HG03066 (cell line): ENCODE measurements at regions not wholly inside any gene's neighbourhood (a gene's known extent, or its start where the extent isn't known, plus 50 kb on each side); places are given as distances from the start of the nearest gene placed in this dataset.

Experiments
- ATAC-seq: cut with Tn5 transposase; IDR thresholded peaks from one replicate; pipeline ENCODE4 v1.9.1; 2021; ENCODE audit warnings: low read depth; ENCODE audit not compliant: unreplicated experiment

DNA sequence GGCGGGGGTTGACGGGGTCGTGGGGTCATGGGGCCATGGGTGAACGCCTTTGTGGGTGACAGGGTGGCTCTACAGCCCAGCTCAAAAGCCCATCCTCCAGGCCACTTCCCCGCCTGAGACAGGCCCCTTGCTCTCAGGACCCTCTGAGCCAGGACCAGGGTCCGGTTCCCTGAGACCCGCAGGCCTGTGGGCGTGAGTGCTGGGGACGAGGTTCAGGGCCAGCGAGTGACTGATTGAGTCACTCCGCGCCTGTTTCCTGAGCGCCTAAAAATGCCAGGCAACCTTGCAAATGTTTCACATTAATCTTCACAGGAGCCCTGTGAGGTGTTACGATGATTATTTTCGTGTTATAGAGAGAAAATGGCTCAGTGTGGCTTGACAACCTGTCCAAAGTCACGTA lies 97.8 kb downstream of the ZNF674 start:
- no peak for ATAC-seq

DNA sequence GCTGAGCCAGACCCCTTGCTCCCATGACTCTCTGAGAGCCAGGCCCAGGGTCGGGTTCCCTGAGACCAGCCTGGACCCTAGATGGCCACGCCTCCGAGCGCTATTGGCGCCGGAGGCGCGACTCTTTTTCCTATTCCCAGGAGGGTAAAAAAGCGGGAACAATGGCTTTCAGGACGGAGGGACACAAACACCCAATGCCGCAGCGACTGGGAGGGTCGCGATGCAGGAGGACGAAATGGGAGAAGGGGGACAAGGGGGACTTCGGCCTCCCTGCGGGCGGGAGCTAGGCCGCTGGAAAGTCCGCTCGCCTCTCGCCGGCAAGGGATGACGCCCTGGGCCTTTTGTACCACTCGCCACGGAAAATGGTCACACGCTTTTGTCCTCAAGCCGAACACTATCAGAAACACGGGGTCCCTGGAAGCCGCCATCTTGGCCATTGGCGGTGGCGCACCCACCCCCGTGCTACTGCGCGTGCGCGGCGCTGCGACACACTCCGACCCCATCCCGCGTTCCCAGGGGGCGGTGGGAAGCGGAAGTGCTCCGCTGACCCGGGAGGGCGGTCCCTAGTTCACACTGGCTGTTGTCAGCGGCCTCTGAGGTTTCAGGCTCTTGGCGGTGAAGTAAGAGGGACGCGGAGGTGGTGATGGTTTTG lies 98.4 kb downstream of the ZNF674 start:
- ATAC-seq: peak; percentile 98

DNA sequence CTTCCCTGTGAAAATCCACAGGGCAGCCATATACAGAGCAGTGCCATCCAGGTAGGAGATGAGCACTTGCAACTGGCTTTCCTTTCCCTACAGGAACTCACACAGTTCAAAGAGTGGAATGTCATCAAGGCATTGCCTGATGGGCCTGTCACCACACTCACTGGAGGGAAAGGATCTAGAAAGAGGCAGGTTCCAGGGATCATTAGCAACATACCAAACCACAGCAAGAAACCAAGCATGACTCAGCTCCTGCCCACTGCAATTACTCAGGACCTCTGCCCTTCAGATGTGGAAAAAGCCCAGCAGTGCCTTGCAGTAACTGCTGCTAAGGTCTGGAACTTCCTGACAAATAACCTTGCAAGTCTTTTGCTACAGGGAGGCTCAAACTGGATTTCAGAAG lies 101.2 kb downstream of the ZNF674 start:
- no peak for ATAC-seq

DNA sequence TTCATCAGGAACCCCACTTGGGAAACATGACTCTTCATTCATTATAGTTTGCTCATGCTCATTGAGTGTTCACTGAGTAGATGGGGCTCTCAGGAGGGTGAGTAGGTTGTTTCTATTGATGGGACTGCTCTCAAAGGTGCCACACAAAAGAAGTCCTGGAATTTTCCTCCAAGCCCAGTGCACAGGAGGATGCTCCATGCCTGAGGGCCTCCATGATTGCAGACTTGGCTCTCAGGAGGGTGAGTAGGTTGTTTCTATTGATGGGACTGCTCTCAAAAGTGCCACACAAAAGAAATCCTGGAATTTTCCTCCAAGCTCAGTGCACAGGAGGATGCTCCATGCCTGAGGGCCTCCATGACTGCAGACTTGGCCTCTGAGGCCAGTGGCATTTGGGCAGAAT lies 108.5 kb downstream of the ZNF674 start:
- no peak for ATAC-seq

DNA sequence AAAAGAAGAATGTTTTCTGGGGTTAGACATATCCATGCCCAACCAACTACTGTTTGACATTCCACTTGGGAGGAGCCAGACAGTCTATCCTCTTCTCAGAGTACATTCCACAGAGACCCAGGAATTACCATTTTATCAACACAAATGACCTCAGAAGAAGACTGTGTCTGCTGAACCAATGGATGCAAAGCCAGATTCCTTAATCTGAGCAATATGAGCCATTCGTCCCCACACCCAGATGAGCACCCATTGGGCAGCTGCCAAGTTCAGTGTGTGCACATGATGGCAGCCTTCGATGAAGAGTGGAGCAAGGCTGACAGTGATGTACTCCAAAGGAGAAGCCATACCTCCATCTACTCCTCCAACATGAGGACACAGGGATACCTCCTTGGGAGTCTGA lies 111.3 kb downstream of the ZNF674 start:
- no peak for ATAC-seq

DNA sequence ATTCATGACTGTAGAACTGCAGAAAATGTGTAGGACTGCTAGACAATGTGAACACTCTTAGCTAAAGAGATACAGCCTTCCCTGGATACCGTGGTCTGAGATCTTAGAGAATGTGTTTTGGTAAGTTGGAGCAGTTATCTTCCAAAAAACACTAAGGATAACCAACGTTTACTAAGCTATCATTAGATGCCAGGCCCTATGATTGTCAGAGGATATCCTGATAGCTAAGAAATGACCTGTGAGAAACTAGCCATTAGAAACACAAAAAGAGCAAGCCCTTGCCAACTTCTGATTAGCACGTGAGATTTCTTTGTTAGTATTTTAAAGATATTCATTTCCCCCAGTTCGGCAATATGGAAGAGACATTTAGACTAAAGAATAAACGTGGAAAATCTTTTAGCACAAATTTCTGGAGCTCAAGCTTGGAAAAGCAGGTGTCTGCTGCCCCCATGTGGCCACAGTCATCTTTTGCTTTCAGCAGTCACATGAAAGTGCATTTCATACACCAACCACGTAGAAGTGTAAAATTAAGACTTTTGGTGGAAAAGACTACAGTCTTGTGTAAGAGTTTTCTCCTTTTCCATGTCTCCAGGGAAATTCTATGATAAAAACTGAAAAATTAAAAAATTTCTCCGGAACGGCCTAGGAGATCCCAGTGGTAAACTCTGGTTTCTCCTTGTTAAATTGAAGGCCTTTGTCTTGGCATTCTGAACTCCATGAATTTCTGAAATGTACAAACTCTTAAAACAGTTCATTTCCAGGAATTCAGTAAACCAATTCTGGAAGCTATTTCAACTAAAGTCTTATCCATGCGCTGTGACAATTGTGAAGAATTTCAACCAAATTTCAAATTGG lies 136.4 kb downstream of the ZNF674 start:
- no peak for ATAC-seq

DNA sequence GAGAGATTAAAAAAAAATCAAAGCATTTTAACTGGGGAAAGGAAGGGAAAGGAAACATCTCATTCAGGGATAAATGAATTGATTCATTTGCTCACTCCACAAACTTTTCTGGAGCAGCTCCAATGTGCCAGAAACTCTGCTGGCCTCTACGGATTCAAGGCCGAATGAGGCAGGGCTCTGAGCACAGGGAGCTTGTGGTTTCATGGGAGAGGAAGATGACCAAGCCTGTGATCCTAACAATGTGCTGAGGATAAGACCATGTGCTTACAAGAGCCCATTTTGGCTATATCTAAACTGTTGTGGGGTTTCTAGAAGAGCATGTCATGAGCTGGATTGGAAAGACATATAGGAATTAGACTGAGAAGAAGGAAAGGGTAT lies 137.5 kb downstream of the ZNF674 start:
- ATAC-seq: no peak

DNA sequence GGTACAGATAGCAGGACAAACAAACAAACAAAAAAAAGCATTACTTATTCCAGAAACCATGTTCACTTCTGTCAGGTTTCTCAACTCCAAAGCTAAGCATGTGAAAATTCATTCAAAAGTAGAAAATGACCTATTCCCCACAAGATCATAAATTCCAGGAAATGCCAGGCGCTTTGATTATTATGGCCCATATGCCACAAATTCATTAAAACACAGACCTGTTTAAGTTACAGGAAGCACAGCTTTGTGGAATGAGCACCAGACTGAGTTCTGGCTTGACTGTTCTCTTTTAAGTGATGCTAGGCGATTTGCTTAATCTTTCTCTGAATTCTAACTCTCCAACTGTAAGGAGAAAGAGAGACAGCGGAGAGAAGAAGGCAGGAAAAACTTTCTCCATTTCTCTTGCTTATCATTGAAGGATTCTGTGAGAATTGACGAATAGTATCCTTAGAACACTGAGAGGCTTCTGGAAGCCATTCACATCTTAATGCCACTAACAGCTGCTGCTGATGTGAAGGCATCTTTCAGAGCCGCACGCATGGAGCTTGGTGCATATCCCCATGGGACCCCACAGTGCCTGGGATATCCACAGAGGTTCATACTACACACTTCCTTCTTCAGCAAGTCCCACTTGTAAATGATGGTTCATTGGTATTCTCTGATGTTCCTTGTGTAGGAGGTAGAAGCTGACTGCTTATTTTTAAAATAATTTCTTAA lies 138.0 kb downstream of the ZNF674 start:
- ATAC-seq: no peak

DNA sequence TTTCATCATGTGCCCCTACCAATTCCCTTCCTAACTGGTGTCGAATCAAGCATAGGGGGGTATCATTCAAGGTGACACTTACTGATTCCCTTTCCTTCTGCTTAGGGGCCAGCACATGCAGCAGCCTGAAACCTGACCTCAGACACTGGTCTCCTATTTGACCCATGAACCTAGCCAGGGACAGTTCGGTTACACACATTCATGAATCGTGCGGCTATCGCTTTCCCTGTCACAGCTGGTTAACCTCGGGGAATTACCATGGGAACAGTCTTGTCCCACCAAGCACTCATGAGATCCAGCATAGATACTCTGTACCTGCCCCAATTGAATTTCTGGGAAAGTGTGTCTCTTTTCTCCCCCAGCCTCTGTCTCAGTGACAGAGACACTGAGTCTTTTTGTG lies 140.4 kb downstream of the ZNF674 start:
- ATAC-seq: no peak

DNA sequence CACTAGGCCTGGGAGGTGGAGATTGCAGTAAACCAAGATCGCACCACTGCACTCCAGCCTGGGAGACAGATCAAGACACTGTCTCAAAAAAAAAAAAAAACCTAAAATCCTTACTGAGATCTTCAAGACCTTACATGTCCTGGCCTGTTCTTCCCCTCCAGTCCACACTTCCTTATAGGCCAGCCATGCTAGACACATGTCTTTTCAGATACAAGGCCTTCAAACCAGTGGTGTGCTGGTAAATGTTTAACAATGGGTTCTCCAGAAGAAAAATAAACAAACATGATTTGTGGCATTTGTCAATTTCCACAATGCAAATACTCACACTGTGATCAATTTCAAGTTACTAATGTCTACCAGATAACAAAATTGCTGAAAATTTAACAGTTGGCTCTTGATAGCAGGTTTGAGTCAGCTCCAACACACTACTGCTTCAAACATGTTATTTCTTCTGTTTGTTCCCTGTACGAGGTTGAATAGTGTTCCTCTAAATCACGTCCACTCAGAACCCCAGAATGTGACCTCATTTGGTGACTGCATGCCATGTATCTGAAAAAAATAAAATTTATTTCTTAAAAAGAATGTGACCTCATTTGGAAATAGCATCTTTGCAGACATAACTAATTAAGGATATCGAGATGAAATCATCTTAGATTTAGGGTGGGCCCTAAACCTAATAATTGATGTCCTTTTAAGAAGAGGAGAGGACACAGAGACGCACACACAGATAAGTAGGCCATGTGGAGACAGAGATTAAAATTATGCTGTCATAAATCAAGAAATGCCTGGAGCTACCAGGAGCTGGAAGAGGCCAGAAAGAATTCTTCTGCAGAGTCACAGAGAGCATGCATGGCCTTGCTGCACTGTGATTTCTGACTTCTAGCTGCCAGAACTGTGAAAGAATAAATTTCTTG lies 144.4 kb downstream of the ZNF674 start:
- ATAC-seq: no peak

DNA sequence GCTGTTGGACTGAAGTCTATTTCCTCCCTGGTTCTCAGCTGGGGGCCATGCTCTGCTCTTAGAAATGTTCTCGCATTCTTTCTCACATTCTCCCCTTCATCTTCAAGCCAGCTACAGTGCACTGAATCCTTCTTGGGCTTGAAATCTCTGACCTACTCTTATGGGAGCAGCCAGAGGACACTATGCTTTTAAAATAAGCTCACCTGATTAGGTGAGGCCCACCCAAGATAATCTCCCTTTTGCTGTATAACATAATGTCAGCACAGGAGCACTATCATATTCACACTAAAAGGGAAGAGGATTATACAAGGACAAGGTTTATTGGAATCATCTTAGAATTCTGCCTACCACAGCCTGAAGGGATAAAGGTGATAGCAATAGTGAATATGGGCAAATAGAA lies 146.3 kb downstream of the ZNF674 start:
- no peak for ATAC-seq

DNA sequence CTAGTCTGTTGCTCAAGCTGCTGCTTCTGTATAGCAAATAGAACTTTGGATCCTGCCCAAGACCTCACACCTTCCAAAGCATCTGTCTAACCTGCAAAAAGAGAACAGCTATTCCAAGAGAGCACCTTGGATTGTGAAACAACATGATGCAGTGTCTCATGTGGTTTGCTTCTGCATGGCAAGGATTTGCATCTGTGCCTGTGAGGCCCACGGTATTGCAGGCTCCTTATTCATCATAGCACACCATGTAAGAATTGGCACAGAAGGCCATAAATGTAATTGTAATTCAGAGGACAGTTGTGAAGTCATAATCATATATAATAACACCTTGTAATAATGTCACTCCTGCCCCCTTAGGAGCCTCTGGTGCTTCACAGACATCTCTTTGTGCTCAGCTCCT lies 147.1 kb downstream of the ZNF674 start:
- no peak for ATAC-seq

DNA sequence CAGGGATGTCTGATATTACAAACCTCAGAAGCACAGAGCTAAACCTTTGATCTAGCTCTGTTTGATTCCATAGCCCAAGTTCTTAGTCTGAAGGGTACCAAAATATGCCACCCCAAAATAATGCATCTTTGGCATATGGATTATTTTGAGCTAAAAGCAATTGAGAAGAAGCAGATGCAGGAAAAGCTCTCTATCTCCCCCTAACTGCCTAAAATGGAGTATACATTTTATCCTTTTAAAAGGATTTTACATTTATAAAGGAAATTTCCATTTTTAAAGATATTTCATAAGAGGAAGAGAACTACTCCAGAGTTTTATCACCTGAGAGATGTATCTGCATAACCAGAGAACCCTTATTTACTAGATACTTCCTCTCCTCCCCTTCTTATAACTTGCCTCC lies 158.7 kb downstream of the ZNF674 start:
- ATAC-seq: no peak

DNA sequence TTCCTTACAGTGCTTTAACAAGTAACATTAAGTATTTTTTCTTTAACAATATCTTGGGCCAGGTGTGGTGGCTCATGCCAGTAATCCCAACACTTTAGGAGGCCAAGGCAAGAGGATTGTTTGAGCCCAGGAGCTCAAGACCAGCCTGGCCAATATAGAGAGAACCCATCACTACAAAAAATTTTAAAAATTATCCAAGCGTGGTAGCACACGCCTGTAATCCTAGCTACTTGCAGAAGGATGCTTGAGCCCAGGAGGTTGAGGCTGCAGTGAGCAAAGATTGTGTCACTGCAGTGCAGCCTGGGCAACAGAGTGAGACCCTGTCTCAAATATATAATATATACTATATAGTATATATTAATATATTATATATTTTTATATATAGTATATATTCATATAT lies 162.2 kb downstream of the ZNF674 start:
- ATAC-seq: no peak

DNA sequence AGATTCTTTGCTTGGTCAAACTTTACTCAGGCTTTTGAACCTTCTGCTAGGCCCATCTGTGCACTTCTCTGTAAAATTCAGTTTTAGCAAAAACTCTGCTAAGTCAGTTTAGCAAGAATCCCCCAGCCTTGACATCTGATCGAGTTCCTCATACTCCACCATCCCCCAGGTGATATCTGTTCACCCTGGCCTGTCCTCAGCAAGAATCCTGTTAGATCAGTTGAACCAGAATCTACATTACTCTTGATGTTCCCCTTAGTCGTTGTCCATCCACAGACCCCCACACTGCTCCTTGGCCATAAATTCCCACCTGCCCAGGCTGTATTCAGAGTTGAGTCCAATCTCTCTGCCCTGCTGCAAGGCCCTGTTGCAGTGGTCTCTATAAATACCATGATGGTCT lies 162.6 kb downstream of the ZNF674 start:
- ATAC-seq: no peak

DNA sequence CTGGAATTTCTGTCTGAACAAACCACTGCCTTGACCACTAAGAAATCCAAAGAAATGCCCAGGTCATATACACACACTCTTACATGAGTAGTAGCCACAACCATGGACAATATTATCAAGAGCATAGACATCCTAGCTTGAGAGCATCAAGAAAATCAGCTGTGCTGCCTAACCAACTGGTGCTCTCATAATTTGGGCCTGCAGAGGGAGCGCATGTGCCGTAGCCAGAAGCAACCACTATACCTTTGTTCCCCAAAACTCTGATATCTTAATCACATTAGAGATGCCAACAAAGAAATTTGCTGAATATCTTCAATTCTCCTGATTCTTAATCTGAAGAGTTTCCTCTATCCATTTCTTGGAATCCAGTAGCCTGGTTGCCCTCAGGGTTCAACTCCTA lies 163.6 kb downstream of the ZNF674 start:
- no peak for ATAC-seq

DNA sequence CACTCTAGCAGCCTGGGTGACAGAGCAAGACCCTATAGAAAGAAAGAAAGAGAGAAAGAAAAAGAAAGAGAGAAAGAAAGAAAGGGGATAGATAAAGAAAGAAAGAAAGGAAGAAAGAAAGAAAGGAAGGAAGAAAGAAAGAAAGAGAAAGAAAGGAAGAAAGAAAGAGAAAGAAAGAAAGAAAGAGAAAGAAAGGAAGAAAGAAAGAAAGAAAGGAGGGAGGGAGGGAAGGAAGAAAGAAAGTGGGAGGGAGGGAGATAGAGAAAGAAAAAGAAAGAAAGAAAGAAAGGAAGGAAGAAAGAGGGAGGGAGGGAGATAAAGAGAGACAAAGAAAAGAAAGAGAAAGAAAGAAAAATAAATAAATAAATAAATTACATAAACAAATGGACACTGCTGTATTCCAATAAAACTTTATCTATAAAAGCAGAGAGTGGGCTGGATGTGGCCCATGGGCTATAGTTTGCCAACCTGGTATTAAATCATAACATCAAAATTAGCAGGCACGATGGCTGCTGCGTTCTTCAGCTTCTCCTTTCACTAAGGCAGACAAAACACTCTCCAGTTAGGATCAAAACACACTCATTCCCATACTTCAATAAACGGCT lies 165.0 kb downstream of the ZNF674 start:
- ATAC-seq: no peak

DNA sequence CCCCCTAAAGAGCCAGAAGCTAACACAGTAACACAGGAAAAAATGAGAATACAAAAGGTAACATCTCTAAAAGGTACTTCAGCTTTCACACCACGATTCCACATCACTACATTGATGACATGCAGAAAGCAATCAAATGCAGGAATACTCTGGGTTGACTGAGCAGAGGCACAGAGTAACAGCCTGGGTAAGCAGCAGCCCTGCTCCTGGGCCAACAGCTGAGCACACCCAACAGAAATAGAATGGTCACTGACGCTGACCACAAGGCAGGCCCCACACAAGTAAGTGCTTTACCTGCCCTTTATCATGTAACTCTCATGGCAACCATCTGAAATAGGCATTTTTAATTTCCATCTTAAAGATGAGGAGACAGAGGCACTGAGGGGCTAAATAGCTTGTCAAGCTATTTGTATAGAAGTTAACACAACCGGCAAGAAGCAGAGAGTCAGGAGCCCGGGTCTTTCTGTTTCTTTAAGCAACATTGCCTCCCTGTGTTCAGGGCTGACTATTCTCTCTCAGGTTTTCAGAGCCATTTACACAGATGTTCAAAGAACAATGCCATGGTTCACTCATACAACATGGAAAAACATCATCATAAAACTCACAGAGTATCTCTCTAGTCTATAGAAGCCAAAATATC lies 168.9 kb downstream of the ZNF674 start:
- ATAC-seq: no peak

DNA sequence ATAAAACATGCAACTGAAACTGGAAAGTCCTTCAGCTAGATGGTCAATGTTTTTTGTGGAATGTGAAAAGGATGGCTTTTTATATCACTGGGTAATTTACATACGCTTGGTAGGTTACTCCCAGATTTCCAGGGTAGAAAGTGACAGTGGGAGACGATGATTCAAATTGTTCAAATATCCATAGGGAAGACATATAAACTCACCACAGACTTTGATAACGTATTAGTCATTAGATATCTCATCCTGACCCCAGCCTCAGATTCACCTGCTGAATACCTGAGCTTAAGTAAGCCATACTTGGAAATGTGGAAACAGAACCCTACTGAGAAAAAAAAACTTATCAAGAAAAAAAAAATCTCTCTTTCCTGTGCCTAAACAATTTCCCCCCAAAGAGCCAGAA lies 169.4 kb downstream of the ZNF674 start:
- ATAC-seq: no peak

DNA sequence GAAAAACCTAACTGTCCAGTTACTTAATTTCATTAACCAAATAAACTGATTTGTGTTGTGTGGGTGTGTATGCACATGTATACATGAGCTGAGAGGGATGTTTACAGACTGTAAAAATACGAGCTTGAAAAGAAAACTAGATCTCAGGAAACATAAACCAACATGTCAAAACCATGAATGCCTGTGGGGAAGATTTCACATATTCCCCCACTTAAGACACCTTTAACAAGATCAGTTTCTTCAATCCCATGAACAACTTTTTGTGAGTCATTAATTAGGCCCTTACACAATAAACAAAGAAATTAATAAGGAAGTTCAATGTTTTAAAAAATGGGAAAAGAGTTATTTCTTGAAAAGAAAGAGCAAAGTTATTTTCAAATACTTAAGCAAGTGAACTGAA lies 170.8 kb downstream of the ZNF674 start:
- ATAC-seq: no peak
